DND-41 (cell line): ENCODE measurements at regions not wholly inside any gene's neighbourhood (a gene's known extent, or its start where the extent isn't known, plus 50 kb on each side); places are given as distances from the start of the nearest gene placed in this dataset.

Source experiments
- CTCF ChIP-seq: IDR thresholded peaks from 2 replicates; pipeline ENCODE4 v1.5.1; 2012; ENCODE audit warnings: borderline replicate concordance, low read length, moderate library complexity, mild to moderate bottlenecking; ENCODE audit not compliant: poor library complexity, severe bottlenecking; ENCODE audit errors: extremely low read depth
- EZH2 ChIP-seq: IDR thresholded peaks from 3 replicates; pipeline ENCODE4 v1.6.1; 2012; ENCODE audit warnings: borderline replicate concordance, low read depth, mild to moderate bottlenecking, moderate library complexity, low read length, inconsistent platforms; ENCODE audit not compliant: severe bottlenecking

GRCh38 chr11:116683982-116684381 lies 88.8 kb downstream of the BUD13 start:
- TF ChIP-seq CTCF (no peak), EZH2 (no peak)
